ENCODE measurements at regions not wholly inside any gene's neighbourhood (a gene's known extent, or its start where the extent isn't known, plus 50 kb on each side); places are given as distances from the start of the nearest gene placed in this dataset.

DNA sequence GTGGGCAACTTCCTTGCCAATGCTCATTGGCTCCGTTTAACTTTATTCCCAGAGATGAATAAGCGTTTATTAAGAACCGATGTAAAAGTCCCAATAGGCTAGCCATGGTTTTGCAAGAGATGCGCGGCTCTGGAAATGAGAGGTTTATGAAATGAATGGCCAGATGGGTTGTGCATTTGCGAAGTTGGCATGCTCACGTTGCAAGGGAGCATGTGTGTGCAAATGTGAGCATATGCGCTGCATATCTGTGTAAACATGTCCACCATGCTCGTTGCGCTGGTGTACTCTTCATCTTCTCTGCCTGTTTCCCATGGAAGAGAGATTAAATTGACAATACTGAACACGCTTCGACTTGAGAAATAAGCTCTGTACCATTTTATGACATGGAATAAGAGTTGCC is 848.6 kb upstream of the RBFOX1 start:
- Mint-ChIP-seq H3K4me1 (ENCODE audit: low read depth) (no peaks in the 10 kb centered on the region), H3K4me3 (no peak overlapping the region), H3K27me3 (peaks cover 11% of the 10 kb centered on the region), H3K9me3 (ENCODE audit: low read depth) (peaks cover 5% of the 10 kb centered on the region), H3K27ac (no peak overlapping the region), H3K36me3 (no peaks in the 10 kb centered on the region)

DNA sequence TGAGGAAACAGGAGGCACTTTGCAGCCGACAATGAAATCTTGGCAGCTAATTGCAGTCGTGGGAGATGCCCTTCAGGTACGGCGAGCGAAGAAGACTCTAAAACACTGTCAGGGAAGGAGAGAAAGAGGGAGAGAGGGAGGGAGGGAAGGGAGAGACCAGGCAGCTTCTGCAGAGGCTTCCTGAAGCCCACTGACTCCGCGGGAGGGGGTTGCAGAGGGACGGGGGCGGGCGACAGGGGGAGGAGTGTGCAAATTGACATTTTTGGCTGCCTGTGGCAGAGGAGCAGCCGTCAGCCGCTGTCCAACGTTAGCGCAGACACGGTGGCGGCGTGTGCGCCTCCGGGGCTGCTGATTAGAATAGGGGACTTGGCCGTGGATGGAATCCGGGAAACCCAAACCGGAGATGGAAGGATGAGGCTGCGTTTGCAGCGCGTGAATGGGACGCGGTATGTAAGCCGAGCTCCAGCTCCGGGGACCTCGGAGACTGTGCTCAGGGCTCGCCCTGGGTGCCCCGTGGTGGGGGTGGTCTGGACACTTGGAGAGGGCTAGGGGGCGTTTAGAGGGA is 849.1 kb upstream of the RBFOX1 start:
- no peaks in the 10 kb centered on the region for H3K36me3 Mint-ChIP-seq
- H3K27me3 Mint-ChIP-seq: peaks cover 11% of the 10 kb centered on the region
- peaks cover 5% of the 10 kb centered on the region for H3K9me3 Mint-ChIP-seq (ENCODE audit: low read depth)
- no peaks in the 10 kb centered on the region for H3K4me1 Mint-ChIP-seq (ENCODE audit: low read depth)
- no peak overlapping the region for H3K4me3 Mint-ChIP-seq
- no peak overlapping the region for H3K27ac Mint-ChIP-seq

DNA sequence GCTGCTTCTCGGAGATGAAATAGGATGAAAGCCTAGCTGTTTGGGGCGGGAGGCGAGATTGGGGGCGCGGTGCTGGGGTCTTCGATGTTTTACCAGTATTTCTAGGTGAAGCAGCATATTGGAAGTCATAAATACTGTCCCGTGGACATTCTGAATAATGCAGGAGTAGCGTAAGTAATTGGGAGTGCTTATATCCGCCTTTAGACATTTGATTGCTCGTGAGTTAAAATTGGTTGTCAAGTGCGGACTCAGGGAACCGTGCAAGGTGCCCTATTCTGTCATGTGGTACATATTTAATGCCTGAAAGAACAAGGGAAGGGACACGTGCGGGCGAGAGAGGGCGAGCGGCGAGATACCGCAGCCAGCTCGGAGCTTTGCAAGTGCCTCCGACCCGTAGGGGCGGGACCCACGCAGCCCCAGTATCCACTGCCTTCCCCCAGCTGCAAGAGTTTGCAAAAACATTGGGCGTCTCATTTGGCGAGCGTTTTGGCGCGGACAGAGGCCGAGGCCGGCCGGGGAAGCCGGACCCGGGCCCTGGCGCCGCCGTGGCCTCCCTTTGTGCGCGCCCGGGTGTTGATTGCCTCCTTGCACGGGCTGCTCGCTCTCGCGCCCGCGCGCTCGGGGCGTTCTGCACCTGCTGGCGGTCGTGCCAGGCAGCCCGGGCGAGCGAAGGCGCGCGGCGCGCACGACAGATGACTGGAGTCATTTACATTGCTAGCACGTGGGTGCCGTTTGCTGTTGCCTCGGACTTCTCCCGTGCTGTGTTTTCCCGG is 849.8 kb upstream of the RBFOX1 start:
- H3K4me3 Mint-ChIP-seq: no peak overlapping the region
- H3K27ac Mint-ChIP-seq: no peak overlapping the region
- peaks cover 11% of the 10 kb centered on the region for H3K27me3 Mint-ChIP-seq
- H3K36me3 Mint-ChIP-seq: no peaks in the 10 kb centered on the region
- H3K4me1 Mint-ChIP-seq (ENCODE audit: low read depth): no peaks in the 10 kb centered on the region
- H3K9me3 Mint-ChIP-seq (ENCODE audit: low read depth): peaks cover 2% of the 10 kb centered on the region

DNA sequence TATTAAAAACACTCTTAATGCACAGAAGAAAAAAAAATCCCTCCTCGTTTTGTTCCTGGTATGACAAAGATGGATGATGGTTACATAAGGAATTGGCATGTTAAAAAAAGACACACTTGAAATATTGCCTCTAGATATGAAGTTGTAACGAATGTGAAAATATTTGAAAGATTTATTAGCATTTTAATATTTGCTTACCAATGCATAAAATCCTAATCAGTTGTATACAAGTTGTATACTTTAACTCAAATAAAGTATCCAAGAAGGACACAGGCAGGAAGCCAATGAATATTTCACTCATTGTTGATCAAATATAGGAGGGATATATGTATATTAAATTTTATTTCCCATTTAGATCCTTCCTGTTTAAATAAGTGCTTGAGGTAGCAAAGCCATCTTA is 850.8 kb upstream of the RBFOX1 start:
- H3K27me3 Mint-ChIP-seq: peaks cover 11% of the 10 kb centered on the region
- H3K9me3 Mint-ChIP-seq (ENCODE audit: low read depth): peaks cover 8% of the 10 kb centered on the region
- no peaks in the 10 kb centered on the region for H3K4me1 Mint-ChIP-seq (ENCODE audit: low read depth)
- H3K4me3 Mint-ChIP-seq: no peak overlapping the region
- no peaks in the 10 kb centered on the region for H3K36me3 Mint-ChIP-seq
- no peak overlapping the region for H3K27ac Mint-ChIP-seq

DNA sequence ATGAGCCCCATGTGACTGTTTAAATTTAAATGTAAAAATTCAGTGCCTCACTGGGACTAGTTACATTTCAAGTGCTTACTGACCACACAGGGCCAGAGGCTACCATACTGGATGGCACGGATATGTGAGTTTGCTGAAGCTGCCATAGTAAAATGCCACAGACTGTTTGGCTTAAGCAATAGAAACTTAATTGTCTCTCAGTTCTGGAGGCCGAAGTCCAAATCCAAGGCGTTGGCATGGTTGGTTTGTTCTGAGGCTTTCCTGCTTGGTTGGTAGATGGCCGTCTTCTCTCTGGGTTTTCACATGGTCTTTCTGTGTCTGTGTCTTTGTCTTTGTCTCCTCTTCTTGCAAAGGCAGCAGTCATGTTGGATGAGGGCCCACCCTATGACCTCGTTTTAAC is 878.9 kb upstream of the RBFOX1 start:
- no peaks in the 10 kb centered on the region for H3K36me3 Mint-ChIP-seq
- H3K4me3 Mint-ChIP-seq: no peak overlapping the region
- H3K4me1 Mint-ChIP-seq (ENCODE audit: low read depth): no peaks in the 10 kb centered on the region
- no peak overlapping the region for H3K27ac Mint-ChIP-seq
- H3K9me3 Mint-ChIP-seq (ENCODE audit: low read depth): peaks cover 12% of the 10 kb centered on the region
- no peaks in the 10 kb centered on the region for H3K27me3 Mint-ChIP-seq

DNA sequence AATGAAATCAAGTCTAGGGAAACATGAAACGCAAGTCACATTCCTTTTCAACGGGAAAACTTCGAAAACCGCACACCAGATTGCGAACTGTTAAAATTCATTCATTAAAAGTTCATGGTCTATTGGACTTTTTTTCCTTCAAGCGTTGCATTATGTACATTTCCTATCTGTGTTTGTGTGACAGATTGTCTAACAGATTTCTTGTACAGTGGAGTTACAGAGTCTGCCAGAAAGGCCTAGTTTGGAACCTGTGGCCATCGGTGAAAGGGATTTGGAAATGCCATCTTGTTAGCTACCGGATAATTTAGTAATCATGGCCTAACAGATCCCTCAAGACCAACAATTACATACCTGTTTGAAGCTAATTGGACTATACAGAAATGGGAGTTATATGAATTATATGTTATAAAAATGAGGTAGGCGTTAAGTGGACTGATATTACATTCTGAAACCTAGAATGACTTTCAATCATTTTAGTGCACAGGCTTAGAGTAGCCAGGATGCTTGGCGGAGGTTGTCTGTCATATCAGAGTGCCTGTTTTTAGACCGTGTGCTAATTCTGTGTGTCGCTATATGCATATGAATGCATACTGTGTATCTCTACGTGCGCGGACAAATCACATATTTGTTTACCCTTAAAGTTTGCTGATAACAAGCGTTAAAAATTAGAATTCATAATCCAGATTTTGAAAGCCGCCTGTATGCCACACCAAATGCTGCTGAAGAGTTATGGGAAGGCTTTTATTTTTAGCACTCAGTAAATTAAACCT is 885.4 kb upstream of the RBFOX1 start:
- no peak overlapping the region for H3K4me3 Mint-ChIP-seq
- H3K9me3 Mint-ChIP-seq (ENCODE audit: low read depth): peaks cover 15% of the 10 kb centered on the region
- no peaks in the 10 kb centered on the region for H3K4me1 Mint-ChIP-seq (ENCODE audit: low read depth)
- H3K36me3 Mint-ChIP-seq: no peaks in the 10 kb centered on the region
- H3K27me3 Mint-ChIP-seq: no peaks in the 10 kb centered on the region
- no peak overlapping the region for H3K27ac Mint-ChIP-seq

DNA sequence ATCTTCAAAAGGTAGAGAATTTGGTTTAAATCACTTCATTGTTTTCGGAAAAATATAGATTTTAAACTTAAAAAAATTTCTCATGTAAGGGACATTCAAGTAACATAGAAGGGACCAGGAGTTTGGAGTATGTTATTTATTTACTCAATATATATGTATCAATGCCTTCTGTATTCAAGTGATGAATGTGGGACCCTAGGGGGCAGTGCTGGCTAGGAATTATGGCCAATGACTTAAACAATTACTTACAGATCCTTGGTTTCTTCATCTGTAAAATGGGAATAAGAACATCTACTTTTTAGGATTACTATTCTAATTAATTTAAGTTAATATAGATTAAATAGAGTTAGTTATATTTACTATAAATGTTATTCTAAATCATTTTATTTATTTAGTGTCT is 886.3 kb upstream of the RBFOX1 start:
- Mint-ChIP-seq H3K27ac (no peak overlapping the region), H3K27me3 (no peaks in the 10 kb centered on the region), H3K4me1 (ENCODE audit: low read depth) (no peaks in the 10 kb centered on the region), H3K36me3 (no peaks in the 10 kb centered on the region), H3K9me3 (ENCODE audit: low read depth) (peaks cover 13% of the 10 kb centered on the region), H3K4me3 (no peak overlapping the region)

DNA sequence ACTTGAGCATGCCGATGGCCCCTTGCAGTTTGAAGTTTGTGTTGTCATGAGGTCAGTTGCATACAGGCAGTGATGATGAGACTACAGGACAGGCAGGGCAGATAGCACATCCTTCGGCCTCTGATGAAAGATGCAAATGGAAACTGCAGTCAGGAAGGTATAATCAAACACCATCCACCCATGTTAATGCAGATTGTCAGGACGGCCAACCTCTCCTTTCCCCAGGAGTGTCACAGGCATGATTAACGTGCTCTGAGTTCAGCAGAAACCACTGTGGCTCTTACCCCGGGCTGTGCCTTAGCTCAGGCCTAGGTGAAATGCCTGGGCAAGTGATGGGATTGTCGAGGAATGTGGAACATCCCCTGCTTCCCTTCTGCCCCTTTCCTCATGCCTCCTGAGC is 893.5 kb upstream of the RBFOX1 start:
- Mint-ChIP-seq H3K4me1 (ENCODE audit: low read depth) (no peaks in the 10 kb centered on the region), H3K9me3 (ENCODE audit: low read depth) (peaks cover 11% of the 10 kb centered on the region), H3K27me3 (no peaks in the 10 kb centered on the region), H3K36me3 (no peaks in the 10 kb centered on the region), H3K27ac (no peak overlapping the region), H3K4me3 (no peak overlapping the region)

DNA sequence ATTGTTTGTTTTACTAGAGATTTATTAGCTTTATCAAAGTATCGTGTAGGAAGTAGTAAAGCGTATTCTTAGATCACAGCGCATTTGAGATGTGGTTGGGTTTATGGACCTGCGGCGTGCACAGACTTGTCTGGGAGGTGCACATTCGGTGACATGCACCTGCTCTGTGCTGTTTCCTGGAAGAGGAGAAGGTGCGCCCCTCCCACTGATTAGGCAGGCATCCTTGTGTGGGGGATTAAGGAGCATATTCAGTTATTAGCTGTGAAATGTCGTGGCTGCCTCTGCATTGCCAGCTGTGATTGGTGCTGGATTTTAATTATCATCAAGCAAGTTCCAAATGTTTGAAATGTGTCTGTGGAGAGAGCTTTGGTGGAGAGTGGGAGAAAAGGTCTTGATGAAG is 903.8 kb upstream of the RBFOX1 start:
- no peaks in the 10 kb centered on the region for H3K36me3 Mint-ChIP-seq
- no peaks in the 10 kb centered on the region for H3K4me1 Mint-ChIP-seq (ENCODE audit: low read depth)
- H3K27ac Mint-ChIP-seq: no peak overlapping the region
- no peaks in the 10 kb centered on the region for H3K27me3 Mint-ChIP-seq
- H3K4me3 Mint-ChIP-seq: no peak overlapping the region
- no peaks in the 10 kb centered on the region for H3K9me3 Mint-ChIP-seq (ENCODE audit: low read depth)

DNA sequence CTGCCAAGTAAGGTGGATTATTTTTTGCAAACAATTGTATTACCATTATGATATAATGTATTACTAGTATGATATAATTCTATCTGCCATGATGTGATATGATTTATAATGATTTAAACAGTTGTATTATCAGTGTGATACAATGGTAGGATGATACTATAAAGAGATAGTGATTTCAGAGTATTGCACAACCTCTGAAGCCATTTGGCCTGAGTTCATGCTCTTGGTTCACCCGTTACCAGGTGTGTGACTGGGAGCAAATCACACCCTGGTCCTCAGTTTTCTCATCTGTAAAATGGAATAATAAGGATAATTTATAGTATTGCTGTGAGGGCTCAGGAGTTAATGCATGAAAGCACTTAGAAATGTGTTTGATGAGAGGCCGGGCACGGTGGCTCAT is 905.0 kb upstream of the RBFOX1 start:
- Mint-ChIP-seq H3K27ac (no peak overlapping the region), H3K36me3 (no peaks in the 10 kb centered on the region), H3K9me3 (ENCODE audit: low read depth) (peaks cover 5% of the 10 kb centered on the region), H3K27me3 (no peaks in the 10 kb centered on the region), H3K4me1 (ENCODE audit: low read depth) (no peaks in the 10 kb centered on the region), H3K4me3 (no peak overlapping the region)

DNA sequence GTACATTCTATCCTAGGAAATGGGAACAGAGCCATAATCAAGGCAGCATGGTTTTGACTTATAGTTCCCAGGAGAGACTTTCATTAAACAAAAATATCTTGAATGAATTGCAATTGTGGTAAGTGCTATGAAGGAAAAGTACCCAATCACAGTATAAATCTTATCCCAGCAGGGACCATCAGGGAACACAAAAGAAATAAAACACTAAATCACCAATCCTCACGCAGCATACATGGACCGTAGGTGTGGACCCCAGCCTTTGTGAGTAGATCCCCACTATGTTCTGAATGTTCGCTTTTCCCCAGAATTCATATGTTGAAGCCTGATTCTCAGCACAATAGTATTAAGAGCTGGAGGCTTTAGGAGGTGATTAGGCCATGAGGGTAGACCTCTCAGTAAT is 925.0 kb upstream of the RBFOX1 start:
- H3K4me3 Mint-ChIP-seq: no peak overlapping the region
- H3K27me3 Mint-ChIP-seq: no peaks in the 10 kb centered on the region
- H3K36me3 Mint-ChIP-seq: no peaks in the 10 kb centered on the region
- no peaks in the 10 kb centered on the region for H3K9me3 Mint-ChIP-seq (ENCODE audit: low read depth)
- no peak overlapping the region for H3K27ac Mint-ChIP-seq
- H3K4me1 Mint-ChIP-seq (ENCODE audit: low read depth): no peaks in the 10 kb centered on the region

DNA sequence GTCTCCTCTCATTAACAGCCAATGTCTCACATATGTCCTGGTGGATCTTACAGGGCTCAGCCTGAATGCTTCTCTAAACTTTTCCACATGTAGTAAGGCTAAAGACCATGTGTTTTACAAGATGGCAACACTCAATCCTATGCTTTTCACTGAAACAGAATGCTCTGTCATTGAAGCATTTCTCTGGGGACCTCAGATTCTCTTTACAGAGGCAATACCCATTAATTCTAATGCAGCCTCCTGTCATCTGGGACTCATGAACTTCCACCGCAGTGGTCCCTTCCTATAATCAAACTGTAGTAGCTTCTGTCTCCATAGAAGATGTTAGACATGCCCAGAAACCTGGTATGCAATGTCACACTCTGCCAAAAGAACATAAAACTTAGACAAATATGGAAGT is 926.6 kb upstream of the RBFOX1 start:
- Mint-ChIP-seq H3K27ac (no peak overlapping the region), H3K9me3 (ENCODE audit: low read depth) (no peaks in the 10 kb centered on the region)

DNA sequence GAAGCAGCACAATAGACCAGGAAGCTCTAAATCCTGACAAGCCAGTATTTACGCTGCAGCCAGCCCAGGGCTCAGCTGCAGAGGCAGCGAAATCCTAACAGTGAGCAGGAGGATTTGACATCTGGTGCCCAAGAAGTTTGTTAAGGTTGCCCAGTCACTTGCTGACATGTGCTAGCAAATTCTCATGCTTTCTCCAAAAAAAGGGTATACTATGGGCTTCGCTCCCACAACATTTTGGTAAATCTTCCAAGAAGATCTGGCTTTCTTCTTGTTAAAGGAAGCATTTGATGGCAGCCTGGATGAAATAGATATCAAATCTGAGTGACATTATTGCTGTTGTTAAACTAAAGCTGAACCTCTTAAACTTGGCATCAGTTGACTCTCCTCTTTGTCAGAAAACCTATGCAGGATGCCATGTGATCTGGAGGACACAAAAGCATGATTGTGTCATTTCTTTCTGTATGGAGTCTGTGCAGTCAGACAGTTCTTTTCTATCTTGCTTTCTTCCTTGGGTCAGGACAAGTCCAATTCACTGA is 949.7 kb upstream of the RBFOX1 start:
- Mint-ChIP-seq H3K27ac (no peak overlapping the region), H3K4me3 (no peak overlapping the region), H3K4me1 (ENCODE audit: low read depth) (no peaks in the 10 kb centered on the region), H3K27me3 (no peaks in the 10 kb centered on the region), H3K9me3 (ENCODE audit: low read depth) (no peaks in the 10 kb centered on the region), H3K36me3 (no peaks in the 10 kb centered on the region)

More for the DNA sequence above, 926.6 kb upstream of the RBFOX1 start:
- Mint-ChIP-seq H3K36me3 (no peaks in the 10 kb centered on the region), H3K27me3 (no peaks in the 10 kb centered on the region), H3K4me1 (ENCODE audit: low read depth) (no peaks in the 10 kb centered on the region), H3K4me3 (no peak overlapping the region)

DNA sequence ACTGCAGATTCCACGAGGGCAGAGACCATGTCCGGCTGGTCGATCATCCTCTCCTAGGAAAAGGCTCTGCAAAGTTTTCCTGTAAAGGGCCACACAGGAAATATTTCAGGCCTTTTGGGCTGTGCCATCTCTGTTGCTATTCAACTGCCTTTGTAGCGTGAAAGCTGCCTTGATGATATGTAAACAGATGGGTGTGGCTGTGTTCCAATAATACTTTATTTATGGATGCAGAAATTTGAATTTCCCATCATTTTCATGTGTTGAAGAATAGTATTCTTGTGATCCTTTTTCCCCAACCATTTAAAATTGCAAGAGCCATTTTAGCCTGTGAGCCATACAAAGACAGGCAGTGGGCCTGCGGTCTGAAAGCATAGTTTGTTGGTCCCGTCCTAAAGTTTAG is 950.7 kb upstream of the RBFOX1 start:
- no peak overlapping the region for H3K27ac Mint-ChIP-seq
- H3K27me3 Mint-ChIP-seq: no peaks in the 10 kb centered on the region
- no peaks in the 10 kb centered on the region for H3K9me3 Mint-ChIP-seq (ENCODE audit: low read depth)
- H3K4me3 Mint-ChIP-seq: no peak overlapping the region
- no peaks in the 10 kb centered on the region for H3K36me3 Mint-ChIP-seq
- H3K4me1 Mint-ChIP-seq (ENCODE audit: low read depth): no peaks in the 10 kb centered on the region

DNA sequence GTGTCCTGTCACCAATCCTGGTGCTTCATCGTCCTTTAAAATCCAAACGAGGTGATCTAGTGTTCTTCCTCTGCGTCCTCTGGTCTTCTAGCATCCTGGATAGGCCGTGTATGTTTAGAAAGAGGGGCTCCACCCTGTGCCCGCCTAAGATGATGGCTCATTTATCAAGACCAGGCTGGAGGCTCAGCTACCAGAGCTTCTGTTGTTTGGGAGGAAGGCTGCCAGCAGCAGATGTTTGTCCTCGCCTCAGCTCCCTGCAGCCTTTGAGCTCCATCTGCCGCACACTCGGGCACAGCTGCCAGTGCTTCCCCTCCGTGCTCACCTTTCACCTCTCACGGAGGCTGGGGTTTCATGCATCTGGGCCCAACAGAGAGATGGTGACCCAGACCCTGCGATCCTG is 954.7 kb upstream of the RBFOX1 start:
- Mint-ChIP-seq H3K27ac (no peak overlapping the region), H3K27me3 (no peaks in the 10 kb centered on the region), H3K4me1 (ENCODE audit: low read depth) (no peaks in the 10 kb centered on the region), H3K4me3 (no peak overlapping the region), H3K9me3 (ENCODE audit: low read depth) (no peaks in the 10 kb centered on the region), H3K36me3 (no peaks in the 10 kb centered on the region)
